IMR-90 (cell line): ENCODE measurements at regions not wholly inside any gene's neighbourhood (a gene's known extent, or its start where the extent isn't known, plus 50 kb on each side); places are given as distances from the start of the nearest gene placed in this dataset.

Experiments used
- ATAC-seq: fragments of 200-7000 bp; cut with Tn5 transposase; 2 replicates; pipeline ENCODE4 v1.9.1; 2020; ENCODE audit warnings: low read depth, mild to moderate bottlenecking, moderate library complexity
- BruUV-seq: library from RNA; stranded (reverse); fragments of 400-500 nt; replicated peaks from 2 replicates; lab custom pipeline; 2021; lab: Mats Ljungman, UMichigan
- CTCF ChIA-PET: fragments of 300-600 bp; formaldehyde crosslinking; extraction: SDS; loops from one replicate; lab custom pipeline; 2021; ENCODE audit warnings: antibody characterized with exemption; lab: Yijun Ruan, JAX
- POLR2A ChIA-PET: fragments of 300-600 bp; sonication (Branson Sonifier 250); formaldehyde crosslinking; loops from one replicate; lab custom pipeline; 2022; ENCODE audit warnings: antibody characterized with exemption; ENCODE audit not compliant: unreplicated experiment; lab: Charles Lee
- DNase-seq: peaks from one replicate; pipeline ENCODE4 v3.0.0; 2013
- H2AFZ ChIP-seq: replicated peaks from 2 replicates; pipeline ENCODE3; 2013; ENCODE audit warnings: low read length, mild to moderate bottlenecking; ENCODE audit not compliant: poor library complexity
- H2AK5ac ChIP-seq: 2 replicates; pipeline ENCODE4 v1.6.1; 2013; ENCODE audit warnings: low read depth, low read length, inconsistent platforms
- H2AK9ac ChIP-seq: replicated peaks from 2 replicates; pipeline ENCODE3; 2013; ENCODE audit warnings: mild to moderate bottlenecking, low read depth, low read length, moderate library complexity; ENCODE audit not compliant: poor library complexity
- H2BK120ac ChIP-seq: 2 replicates; pipeline ENCODE4 v1.6.1; 2013; ENCODE audit warnings: low read depth, low read length, inconsistent platforms
- H2BK15ac ChIP-seq: 3 replicates; pipeline ENCODE4 v1.6.1; 2013; ENCODE audit warnings: low read depth, low read length, inconsistent platforms
- H2BK20ac ChIP-seq: 2 replicates; pipeline ENCODE4 v1.6.1; 2013; ENCODE audit warnings: low read depth, mild to moderate bottlenecking, inconsistent platforms, low read length, moderate library complexity
- H2BK5ac ChIP-seq: 2 replicates; pipeline ENCODE4 v1.6.1; 2013; ENCODE audit warnings: mild to moderate bottlenecking, low read depth, low read length, inconsistent platforms; ENCODE audit not compliant: poor library complexity, severe bottlenecking
- H3K14ac ChIP-seq: replicated peaks from 2 replicates; pipeline ENCODE4 v1.6.1; 2013; ENCODE audit warnings: low read depth, low read length, inconsistent platforms
- H3K18ac ChIP-seq: 2 replicates; pipeline ENCODE4 v1.6.1; 2013; ENCODE audit warnings: low read depth, low read length, control low read depth
- H3K23ac ChIP-seq: 2 replicates; pipeline ENCODE4 v1.6.1; 2013; ENCODE audit warnings: low read depth, low read length, inconsistent platforms
- H3K27ac ChIP-seq: 2 replicates; pipeline ENCODE4 v1.5.1; 2013; ENCODE audit warnings: mild to moderate bottlenecking, control low read depth, low read length; ENCODE audit not compliant: insufficient read depth
- H3K27me3 ChIP-seq: 2 replicates; pipeline ENCODE4 v1.6.1; 2013; ENCODE audit warnings: low read length; ENCODE audit not compliant: control insufficient read depth, insufficient read depth
- H3K36me3 ChIP-seq: 2 replicates; pipeline ENCODE4 v1.6.1; 2013; ENCODE audit warnings: low read length, mixed read lengths; ENCODE audit not compliant: control insufficient read depth, insufficient read depth
- H3K4ac ChIP-seq: 2 replicates; pipeline ENCODE4 v1.6.1; 2013; ENCODE audit warnings: low read depth, low read length, inconsistent platforms
- H3K4me1 ChIP-seq: 2 replicates; pipeline ENCODE4 v1.6.1; 2013; ENCODE audit warnings: low read length, mixed read lengths; ENCODE audit not compliant: control insufficient read depth, insufficient read depth
- H3K4me2 ChIP-seq: 2 replicates; pipeline ENCODE4 v1.6.1; 2013; ENCODE audit warnings: low read depth, mild to moderate bottlenecking, control low read depth, low read length, moderate library complexity
- H3K4me3 ChIP-seq: 2 replicates; pipeline ENCODE4 v1.5.1; 2013; ENCODE audit warnings: low read depth, mild to moderate bottlenecking, control low read depth, low read length, moderate library complexity; ENCODE audit not compliant: insufficient read depth
- H3K56ac ChIP-seq: 2 replicates; pipeline ENCODE4 v1.6.1; 2013; ENCODE audit warnings: low read length, inconsistent platforms; ENCODE audit not compliant: insufficient read depth; ENCODE audit errors: extremely low read depth
- H3K79me1 ChIP-seq, 2 experiments: 2 replicates each; pipeline ENCODE4 v1.6.1; 2013; ENCODE audit warnings: low read length in 2 of 2, inconsistent platforms in 1 of 2, low read depth in 1 of 2
- H3K9ac ChIP-seq: 2 replicates; pipeline ENCODE4 v1.6.1; 2013; ENCODE audit warnings: low read depth, low read length, control low read depth
- H3K9me1 ChIP-seq: 2 replicates; pipeline ENCODE4 v1.6.1; 2013; ENCODE audit warnings: low read length, inconsistent platforms; ENCODE audit not compliant: insufficient read depth
- H3K9me3 ChIP-seq: 2 replicates; pipeline ENCODE4 v1.6.1; 2013; ENCODE audit warnings: low read length; ENCODE audit not compliant: control insufficient read depth, insufficient read depth
- H4K20me1 ChIP-seq: 2 replicates; pipeline ENCODE4 v1.6.1; 2013; ENCODE audit warnings: low read length, inconsistent platforms; ENCODE audit not compliant: insufficient read depth
- H4K5ac ChIP-seq: 2 replicates; pipeline ENCODE4 v1.6.1; 2013; ENCODE audit warnings: mild to moderate bottlenecking, low read depth, low read length, control low read depth
- H4K8ac ChIP-seq, 2 experiments: 2 replicates each; pipeline ENCODE4 v1.6.1; 2013; ENCODE audit warnings: low read depth in 2 of 2, low read length in 2 of 2, control low read depth in 1 of 2, inconsistent platforms in 1 of 2
- H4K91ac ChIP-seq: 2 replicates; pipeline ENCODE4 v1.6.1; 2013; ENCODE audit warnings: low read depth, low read length, inconsistent platforms; ENCODE audit not compliant: insufficient read depth
- BHLHE40 ChIP-seq: fragments of 150-350 bp; IDR thresholded peaks from 2 replicates; pipeline ENCODE4 v1.6.1; 2016; ENCODE audit warnings: mild to moderate bottlenecking, low read depth, low read length
- CEBPB ChIP-seq: IDR thresholded peaks from 2 replicates; pipeline ENCODE4 v1.6.1; 2012; ENCODE audit warnings: low read depth, low read length, improper control_type of control experiment
- CHD1 ChIP-seq: IDR thresholded peaks from 2 replicates; pipeline ENCODE4 v1.6.1; 2012; ENCODE audit warnings: low read depth, low read length, improper control_type of control experiment
- FOS ChIP-seq: fragments of 150-350 bp; IDR thresholded peaks from 2 replicates; pipeline ENCODE4 v1.6.1; 2016; ENCODE audit warnings: low read depth, low read length
- MAFK ChIP-seq: IDR thresholded peaks from 2 replicates; pipeline ENCODE4 v1.6.1; 2012; ENCODE audit warnings: low read depth, low read length, improper control_type of control experiment
- MXI1 ChIP-seq: IDR thresholded peaks from 2 replicates; pipeline ENCODE4 v1.6.1; 2012; ENCODE audit warnings: low read depth, mild to moderate bottlenecking, low read length, moderate library complexity, borderline replicate concordance
- NFE2L2 ChIP-seq: fragments of 150-350 bp; IDR thresholded peaks from 2 replicates; pipeline ENCODE4 v1.6.1; 2016; ENCODE audit warnings: low read depth, mild to moderate bottlenecking, low read length
- POLR2A ChIP-seq: IDR thresholded peaks from 2 replicates; pipeline ENCODE4 v1.6.1; 2012; ENCODE audit warnings: mild to moderate bottlenecking, low read depth, low read length
- RFX5 ChIP-seq: IDR thresholded peaks from 2 replicates; pipeline ENCODE4 v1.8.0; 2012; ENCODE audit warnings: low read depth, mild to moderate bottlenecking, low read length, moderate library complexity
- SMC3 ChIP-seq: fragments of 150-350 bp; IDR thresholded peaks from 2 replicates; pipeline ENCODE4 v1.6.1; 2016; ENCODE audit warnings: low read depth, mild to moderate bottlenecking, antibody characterized with exemption, low read length, moderate library complexity
- dilution Hi-C: fragments of 300-500 bp; cut with HindIII; formaldehyde crosslinking; loops from one replicate; pipeline ENCODE4 v1.14.3; 2018; ENCODE audit warnings: low sequenced_read_pairs; ENCODE audit not compliant: unreplicated experiment
- in situ Hi-C: fragments of 300-500 bp; cut with MboI; formaldehyde crosslinking; loops from 3 replicates; pipeline ENCODE4 v1.14.3; 2019; ENCODE audit warnings: low sequenced_read_pairs, inconsistent platforms, mixed read lengths
- intact Hi-C: fragments of 100-400 bp; cut with micrococcal nuclease; formaldehyde crosslinking; loops from 2 replicates; pipeline ENCODE4 v1.10.0; 2022
- TF ChIP-seq, protein P1 (sequence below): conservative IDR thresholded peaks from 2 replicates; pipeline ENCODE4 v1.5.1; 2012; ENCODE audit warnings: mild to moderate bottlenecking, low read depth, low read length, improper control_type of control experiment
- TF ChIP-seq, protein P2 (sequence below): fragments of 150-350 bp; IDR thresholded peaks from 2 replicates; pipeline ENCODE4 v1.6.1; 2017; ENCODE audit warnings: mild to moderate bottlenecking, antibody characterized with exemption, low read length, low read depth
- TF ChIP-seq, protein P3 (sequence below): fragments of 150-350 bp; IDR thresholded peaks from 2 replicates; pipeline ENCODE4 v1.6.1; 2016; ENCODE audit warnings: low read depth, mild to moderate bottlenecking, low read length, moderate library complexity, borderline replicate concordance

- H3K4me3 ChIP-seq, result no peak overlapping the region
- no peak overlapping the region for H4K5ac ChIP-seq
- H2BK20ac ChIP-seq, result no peak overlapping the region
- no peak overlapping the region for H3K9ac ChIP-seq
- H2BK120ac ChIP-seq, result no peak overlapping the region
- ATAC-seq (no peak), DNase-seq (peak; percentile 8)
- no TSS peak for BruUV-seq
- H3K4ac ChIP-seq, result no peak overlapping the region
- no peak overlapping the region for H2AFZ ChIP-seq
- ChIA-PET CTCF (no interaction called here), POLR2A (no interaction called here)
- no peaks in the 10 kb centered on the region for H3K27me3 ChIP-seq
- H4K20me1 ChIP-seq, result no peaks in the 10 kb centered on the region
- intact Hi-C loops, result loop anchor here (10.0 kb wide), 1 partner anchor 759 kb away; no protein-coding TSS in a partner anchor
- no peak overlapping the region for H2AK5ac ChIP-seq
- no peak overlapping the region for H3K23ac ChIP-seq
- H3K9me3 ChIP-seq, result no peaks in the 10 kb centered on the region
- dilution Hi-C loops, result no loop called here
- H3K18ac ChIP-seq, result no peak overlapping the region
- no peak overlapping the region for H2BK15ac ChIP-seq
- 0 out of 2 replicates have a peak overlapping the region, but pooled peaks have one; percentile 16 for H3K14ac ChIP-seq
- no peaks in the 10 kb centered on the region for H3K9me1 ChIP-seq
- H3K36me3 ChIP-seq, result no peaks in the 10 kb centered on the region
- H3K56ac ChIP-seq, result no peak overlapping the region
- no peak overlapping the region for H2AK9ac ChIP-seq
- no peak overlapping the region for H3K27ac ChIP-seq
- in situ Hi-C loops, result no loop called here
- TF ChIP-seq FOS, result no peak
- no peak for TF ChIP-seq BHLHE40
- TF ChIP-seq POLR2A, result no peak
- TF ChIP-seq, protein P1, sequence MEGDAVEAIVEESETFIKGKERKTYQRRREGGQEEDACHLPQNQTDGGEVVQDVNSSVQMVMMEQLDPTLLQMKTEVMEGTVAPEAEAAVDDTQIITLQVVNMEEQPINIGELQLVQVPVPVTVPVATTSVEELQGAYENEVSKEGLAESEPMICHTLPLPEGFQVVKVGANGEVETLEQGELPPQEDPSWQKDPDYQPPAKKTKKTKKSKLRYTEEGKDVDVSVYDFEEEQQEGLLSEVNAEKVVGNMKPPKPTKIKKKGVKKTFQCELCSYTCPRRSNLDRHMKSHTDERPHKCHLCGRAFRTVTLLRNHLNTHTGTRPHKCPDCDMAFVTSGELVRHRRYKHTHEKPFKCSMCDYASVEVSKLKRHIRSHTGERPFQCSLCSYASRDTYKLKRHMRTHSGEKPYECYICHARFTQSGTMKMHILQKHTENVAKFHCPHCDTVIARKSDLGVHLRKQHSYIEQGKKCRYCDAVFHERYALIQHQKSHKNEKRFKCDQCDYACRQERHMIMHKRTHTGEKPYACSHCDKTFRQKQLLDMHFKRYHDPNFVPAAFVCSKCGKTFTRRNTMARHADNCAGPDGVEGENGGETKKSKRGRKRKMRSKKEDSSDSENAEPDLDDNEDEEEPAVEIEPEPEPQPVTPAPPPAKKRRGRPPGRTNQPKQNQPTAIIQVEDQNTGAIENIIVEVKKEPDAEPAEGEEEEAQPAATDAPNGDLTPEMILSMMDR, result no peak
- TF ChIP-seq RFX5, result no peak
- TF ChIP-seq MAFK, result no peak
- TF ChIP-seq, protein P2, sequence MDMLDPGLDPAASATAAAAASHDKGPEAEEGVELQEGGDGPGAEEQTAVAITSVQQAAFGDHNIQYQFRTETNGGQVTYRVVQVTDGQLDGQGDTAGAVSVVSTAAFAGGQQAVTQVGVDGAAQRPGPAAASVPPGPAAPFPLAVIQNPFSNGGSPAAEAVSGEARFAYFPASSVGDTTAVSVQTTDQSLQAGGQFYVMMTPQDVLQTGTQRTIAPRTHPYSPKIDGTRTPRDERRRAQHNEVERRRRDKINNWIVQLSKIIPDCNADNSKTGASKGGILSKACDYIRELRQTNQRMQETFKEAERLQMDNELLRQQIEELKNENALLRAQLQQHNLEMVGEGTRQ, result no peak
- no peak for TF ChIP-seq NFE2L2
- no peak for TF ChIP-seq CEBPB
- TF ChIP-seq MXI1, result no peak
- TF ChIP-seq SMC3, result no peak
- TF ChIP-seq, protein P3, sequence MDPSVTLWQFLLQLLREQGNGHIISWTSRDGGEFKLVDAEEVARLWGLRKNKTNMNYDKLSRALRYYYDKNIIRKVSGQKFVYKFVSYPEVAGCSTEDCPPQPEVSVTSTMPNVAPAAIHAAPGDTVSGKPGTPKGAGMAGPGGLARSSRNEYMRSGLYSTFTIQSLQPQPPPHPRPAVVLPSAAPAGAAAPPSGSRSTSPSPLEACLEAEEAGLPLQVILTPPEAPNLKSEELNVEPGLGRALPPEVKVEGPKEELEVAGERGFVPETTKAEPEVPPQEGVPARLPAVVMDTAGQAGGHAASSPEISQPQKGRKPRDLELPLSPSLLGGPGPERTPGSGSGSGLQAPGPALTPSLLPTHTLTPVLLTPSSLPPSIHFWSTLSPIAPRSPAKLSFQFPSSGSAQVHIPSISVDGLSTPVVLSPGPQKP, result no peak
- no peak for TF ChIP-seq CHD1
- H4K91ac ChIP-seq, result no peak overlapping the region
- no peaks in the 10 kb centered on the region for H3K4me1 ChIP-seq
- no peak overlapping the region for H2BK5ac ChIP-seq
- no peak overlapping the region for H4K8ac ChIP-seq
- H3K79me1 ChIP-seq, result no peaks in the 10 kb centered on the region
- no peak overlapping the region for H3K4me2 ChIP-seq
These were observed 578.1 kb upstream of the NECTIN3 start for GRCh38 chr3:110493438-110494092.
